HG03558 (cell line): ENCODE measurements at regions not wholly inside any gene's neighbourhood (a gene's known extent, or its start where the extent isn't known, plus 50 kb on each side); places are given as distances from the start of the nearest gene placed in this dataset.
"Not testable (repeated sequence)": the region's sequence is repeated elsewhere in the genome, so short reads cannot be mapped to it uniquely, and the experiment has no call there.

Source experiments
- ATAC-seq: cut with Tn5 transposase; IDR thresholded peaks from one replicate; pipeline ENCODE4 v1.9.1; 2021; ENCODE audit warnings: moderate number of reproducible peaks; ENCODE audit not compliant: unreplicated experiment; ENCODE audit errors: extremely low read depth

- ATAC-seq: no peak
Measured at GRCh38 chr7:68610701-68611100, 987.6 kb upstream of the AUTS2 start.

GRCh38 chr7:68613405-68613804, 984.9 kb upstream of the AUTS2 start:
- ATAC-seq: no peak

- no peak for ATAC-seq
Measured at GRCh38 chr7:68613897-68614296, 984.4 kb upstream of the AUTS2 start.

- ATAC-seq: no peak
Measured at GRCh38 chr7:68619526-68619925, 978.7 kb upstream of the AUTS2 start.

- ATAC-seq: no peak
Measured at GRCh38 chr7:68622500-68622899, 975.8 kb upstream of the AUTS2 start.

GRCh38 chr7:68623030-68623429, 975.2 kb upstream of the AUTS2 start:
- ATAC-seq: no peak

GRCh38 chr7:68627247-68627864, 970.9 kb upstream of the AUTS2 start:
- no peak for ATAC-seq

- not testable (repeated sequence) for ATAC-seq
Measured at GRCh38 chr7:68630914-68631313, 967.4 kb upstream of the AUTS2 start.

- no peak for ATAC-seq
Measured at GRCh38 chr7:68640103-68640502, 958.2 kb upstream of the AUTS2 start.

GRCh38 chr7:68642727-68643126, 955.5 kb upstream of the AUTS2 start:
- no peak for ATAC-seq

- ATAC-seq: no peak
Measured at GRCh38 chr7:68663392-68663791, 934.9 kb upstream of the AUTS2 start.

GRCh38 chr7:68671046-68671445, 927.2 kb upstream of the AUTS2 start:
- no peak for ATAC-seq

- no peak for ATAC-seq
Measured at GRCh38 chr7:68671671-68672070, 926.6 kb upstream of the AUTS2 start.

GRCh38 chr7:68674826-68675225, 923.4 kb upstream of the AUTS2 start:
- no peak for ATAC-seq

GRCh38 chr7:68676813-68677535, 921.3 kb upstream of the AUTS2 start:
- ATAC-seq: no peak

- no peak for ATAC-seq
Measured at GRCh38 chr7:68678196-68678595, 920.1 kb upstream of the AUTS2 start.

GRCh38 chr7:68679459-68680234, 918.6 kb upstream of the AUTS2 start:
- no peak for ATAC-seq

- ATAC-seq: no peak
Measured at GRCh38 chr7:68680235-68680872, 917.9 kb upstream of the AUTS2 start.

- ATAC-seq: no peak
Measured at GRCh38 chr7:68682910-68683309, 915.4 kb upstream of the AUTS2 start.

GRCh38 chr7:68684246-68684839, 913.9 kb upstream of the AUTS2 start:
- ATAC-seq: no peak
